ENCODE measurements at regions not wholly inside any gene's neighbourhood (a gene's known extent, or its start where the extent isn't known, plus 50 kb on each side); places are given as distances from the start of the nearest gene placed in this dataset.

GRCh38 chr10:46235705-46236545, 50.9 kb upstream of the ANTXRL start:
- H3K4me3 ChIP-seq (ENCODE audit: low read depth, low read length) = no peak overlapping the region
- TF ChIP-seq CTCF (IDR thresholded peaks at IDR 0.05; ENCODE audit: insufficient read depth, low read length) = no peak
- no peak for DNase-seq (ENCODE audit: low read depth)

- no peak overlapping the region for H3K4me3 ChIP-seq (ENCODE audit: low read depth, low read length)
- no peak for DNase-seq (ENCODE audit: low read depth)
- no peak for TF ChIP-seq CTCF (IDR thresholded peaks at IDR 0.05; ENCODE audit: insufficient read depth, low read length)
Measured at GRCh38 chr10:46236546-46236887, 50.3 kb upstream of the ANTXRL start.

GRCh38 chr10:46236941-46237681, 49.7 kb upstream of the ANTXRL start:
- TF ChIP-seq CTCF (IDR thresholded peaks at IDR 0.05; ENCODE audit: insufficient read depth, low read length) = no peak
- DNase-seq (ENCODE audit: low read depth) = no peak
- H3K4me3 ChIP-seq (ENCODE audit: low read depth, low read length) = no peak overlapping the region

All from fibroblast of the aortic adventitia (primary cell).